ENCODE measurements at regions not wholly inside any gene's neighbourhood (a gene's known extent, or its start where the extent isn't known, plus 50 kb on each side); places are given as distances from the start of the nearest gene placed in this dataset.

DNA sequence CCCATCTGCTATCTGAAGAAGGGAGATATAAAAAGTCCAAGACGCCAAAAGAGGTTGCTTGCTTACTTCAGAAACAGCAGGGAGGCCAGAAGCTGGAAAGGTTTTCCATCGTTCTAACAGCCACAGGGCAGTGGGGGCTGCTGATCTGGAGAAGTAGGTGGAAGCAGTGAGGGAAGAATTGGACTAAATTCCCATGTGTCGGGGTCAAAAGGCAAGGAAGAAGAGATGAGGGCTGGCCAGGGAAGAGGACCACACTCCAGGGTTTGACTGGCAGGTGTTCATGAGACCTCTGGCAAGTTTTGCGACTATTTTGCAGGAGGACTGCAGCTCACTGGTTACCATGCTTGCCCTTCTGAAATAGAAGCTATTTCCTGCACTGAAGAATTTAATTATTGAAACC, 91.0 kb downstream of the SCG2 start:
- H3K4me1 ChIP-seq, result no peaks in the 10 kb centered on the region
- intact Hi-C loops (cut with DNase I), result no loop called here
- no peaks in the 10 kb centered on the region for H3K36me3 ChIP-seq
- no peaks in the 10 kb centered on the region for H3K27me3 ChIP-seq
- no peak overlapping the region for H3K27ac ChIP-seq (replicated peaks in 1 of 4)
- H3K9me3 ChIP-seq, result no peaks in the 10 kb centered on the region
- no peak overlapping the region for H3K4me3 ChIP-seq
- WGBS, result 84% methylated on average over 4 of the region's 4 CpGs
- TF ChIP-seq POLR2A (IDR thresholded peaks at IDR 0.05; ENCODE audit: low read depth), result no peak
- TF ChIP-seq, protein P1, sequence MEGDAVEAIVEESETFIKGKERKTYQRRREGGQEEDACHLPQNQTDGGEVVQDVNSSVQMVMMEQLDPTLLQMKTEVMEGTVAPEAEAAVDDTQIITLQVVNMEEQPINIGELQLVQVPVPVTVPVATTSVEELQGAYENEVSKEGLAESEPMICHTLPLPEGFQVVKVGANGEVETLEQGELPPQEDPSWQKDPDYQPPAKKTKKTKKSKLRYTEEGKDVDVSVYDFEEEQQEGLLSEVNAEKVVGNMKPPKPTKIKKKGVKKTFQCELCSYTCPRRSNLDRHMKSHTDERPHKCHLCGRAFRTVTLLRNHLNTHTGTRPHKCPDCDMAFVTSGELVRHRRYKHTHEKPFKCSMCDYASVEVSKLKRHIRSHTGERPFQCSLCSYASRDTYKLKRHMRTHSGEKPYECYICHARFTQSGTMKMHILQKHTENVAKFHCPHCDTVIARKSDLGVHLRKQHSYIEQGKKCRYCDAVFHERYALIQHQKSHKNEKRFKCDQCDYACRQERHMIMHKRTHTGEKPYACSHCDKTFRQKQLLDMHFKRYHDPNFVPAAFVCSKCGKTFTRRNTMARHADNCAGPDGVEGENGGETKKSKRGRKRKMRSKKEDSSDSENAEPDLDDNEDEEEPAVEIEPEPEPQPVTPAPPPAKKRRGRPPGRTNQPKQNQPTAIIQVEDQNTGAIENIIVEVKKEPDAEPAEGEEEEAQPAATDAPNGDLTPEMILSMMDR (IDR thresholded peaks at IDR 0.05), result no peak
- no peak for TF ChIP-seq POLR2AphosphoS5 (IDR thresholded peaks at IDR 0.05)
- DNase-seq (ENCODE audit: extremely low spot score), result no peak

- H3K4me3 ChIP-seq, result no peak overlapping the region
- DNase-seq (ENCODE audit: extremely low spot score), result no peak
- TF ChIP-seq POLR2A (IDR thresholded peaks at IDR 0.05; ENCODE audit: low read depth) (no peak), POLR2AphosphoS5 (IDR thresholded peaks at IDR 0.05) (no peak), EP300 (IDR thresholded peaks at IDR 0.05) (no peak)
- TF ChIP-seq, protein P1 (IDR thresholded peaks at IDR 0.05), result no peak
Observed at GRCh38 chr2:223513771-223514455, 88.2 kb downstream of the SCG2 start.

DNA sequence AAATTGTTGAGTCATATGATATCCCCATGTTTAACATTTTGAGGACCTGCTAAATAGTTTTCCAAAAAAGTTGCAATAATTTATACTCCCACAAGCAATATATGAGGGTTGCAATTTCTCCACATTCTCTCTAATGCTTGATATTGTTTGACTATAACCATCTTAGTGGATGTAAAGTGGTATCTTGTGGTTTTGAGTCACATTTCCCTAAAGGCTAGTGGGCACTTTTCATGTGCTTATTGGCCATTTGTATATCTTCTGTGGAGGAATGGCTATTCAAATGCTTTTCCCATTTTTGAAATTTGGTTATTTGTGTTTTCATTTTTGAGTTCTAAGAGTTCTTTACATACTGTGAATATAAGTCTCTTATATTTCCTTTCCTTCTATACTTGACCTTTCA, 82.7 kb downstream of the SCG2 start:
- H3K27ac ChIP-seq (replicated peaks in 1 of 4), result no peak overlapping the region
- H3K27me3 ChIP-seq, result no peaks in the 10 kb centered on the region
- intact Hi-C loops (cut with DNase I), result no loop called here
- no peaks in the 10 kb centered on the region for H3K4me1 ChIP-seq
- H3K9me3 ChIP-seq, result no peaks in the 10 kb centered on the region
- no peaks in the 10 kb centered on the region for H3K36me3 ChIP-seq
- DNase-seq (ENCODE audit: extremely low spot score), result no peak
- TF ChIP-seq EP300 (IDR thresholded peaks at IDR 0.05) (no peak), POLR2AphosphoS5 (IDR thresholded peaks at IDR 0.05) (no peak), POLR2A (IDR thresholded peaks at IDR 0.05; ENCODE audit: low read depth) (no peak)
- TF ChIP-seq, protein P1 (IDR thresholded peaks at IDR 0.05), result no peak
- no peak overlapping the region for H3K4me3 ChIP-seq

More at GRCh38 chr2:223513771-223514455, 88.2 kb downstream of the SCG2 start:
- no peaks in the 10 kb centered on the region for H3K4me1 ChIP-seq
- WGBS, result 93% methylated on average over 4 of the region's 4 CpGs
- no peak overlapping the region for H3K27ac ChIP-seq (replicated peaks in 1 of 4)
- intact Hi-C loops (cut with DNase I), result no loop called here
- H3K27me3 ChIP-seq, result no peaks in the 10 kb centered on the region
- no peaks in the 10 kb centered on the region for H3K36me3 ChIP-seq
- no peaks in the 10 kb centered on the region for H3K9me3 ChIP-seq

GRCh38 chr2:223522796-223523195, 79.4 kb downstream of the SCG2 start:
- Histone ChIP-seq H3K27me3 (no peaks in the 10 kb centered on the region), H3K27ac (replicated peaks in 1 of 4) (no peak overlapping the region), H3K4me1 (no peaks in the 10 kb centered on the region), H3K9me3 (no peaks in the 10 kb centered on the region), H3K4me3 (no peak overlapping the region), H3K36me3 (no peaks in the 10 kb centered on the region)
- TF ChIP-seq POLR2AphosphoS5 (IDR thresholded peaks at IDR 0.05) (no peak), POLR2A (IDR thresholded peaks at IDR 0.05; ENCODE audit: low read depth) (no peak), EP300 (IDR thresholded peaks at IDR 0.05) (no peak)
- TF ChIP-seq, protein P1 (IDR thresholded peaks at IDR 0.05), result no peak
- 74% methylated on average over 2 of the region's 2 CpGs for WGBS
- DNase-seq (ENCODE audit: extremely low spot score), result no peak
- intact Hi-C loops (cut with DNase I), result no loop called here

- Histone ChIP-seq H3K4me1 (peaks cover 0 to 4% (median 0%) of the 10 kb centered on the region in 4 donors), H3K27ac (replicated peaks in 1 of 4) (no peak overlapping the region), H3K4me3 (no peak overlapping the region), H3K9me3 (no peaks in the 10 kb centered on the region), H3K36me3 (no peaks in the 10 kb centered on the region), H3K27me3 (no peaks in the 10 kb centered on the region)
- intact Hi-C loops (cut with DNase I), result no loop called here
- TF ChIP-seq POLR2A (IDR thresholded peaks at IDR 0.05; ENCODE audit: low read depth) (no peak), POLR2AphosphoS5 (IDR thresholded peaks at IDR 0.05) (no peak), EP300 (IDR thresholded peaks at IDR 0.05) (no peak)
- TF ChIP-seq, protein P1 (IDR thresholded peaks at IDR 0.05), result no peak
- no peak for DNase-seq (ENCODE audit: extremely low spot score)
- WGBS, result 79% methylated on average over 4 of the region's 4 CpGs
Observed at GRCh38 chr2:223523551-223524001, 78.6 kb downstream of the SCG2 start.
